Astrocyte (in vitro differentiated cells and primary cell): ENCODE measurements at regions not wholly inside any gene's neighbourhood (a gene's known extent, or its start where the extent isn't known, plus 50 kb on each side); places are given as distances from the start of the nearest gene placed in this dataset.
"Not testable (repeated sequence)": the region's sequence is repeated elsewhere in the genome, so short reads cannot be mapped to it uniquely, and the experiment has no call there.

ENCODE experiments used
- CTCF ChIP-seq: IDR thresholded peaks from 2 replicates; pipeline ENCODE4 v1.5.1; 2011; ENCODE audit warnings: low read depth, mild to moderate bottlenecking, inconsistent platforms, low read length, moderate library complexity; ENCODE audit not compliant: insufficient read depth
- EZH2 ChIP-seq: IDR thresholded peaks from 2 replicates; pipeline ENCODE4 v1.6.1; 2012; ENCODE audit warnings: mild to moderate bottlenecking, low read length, inconsistent platforms; ENCODE audit not compliant: insufficient read depth

- not testable (repeated sequence) for TF ChIP-seq CTCF, EZH2
These were observed 67.1 kb upstream of the PRNP start for GRCh38 chr20:4619144-4619543.
